MG63 (cell line): ENCODE measurements at regions not wholly inside any gene's neighbourhood (a gene's known extent, or its start where the extent isn't known, plus 50 kb on each side); places are given as distances from the start of the nearest gene placed in this dataset.
"Not testable (repeated sequence)": the region's sequence is repeated elsewhere in the genome, so short reads cannot be mapped to it uniquely, and the experiment has no call there.

ENCODE experiments used
- DNase-seq: peaks from one replicate; pipeline ENCODE4 v3.0.0-alpha.2; 2020
- H3K27me3 ChIP-seq: fragments of 250-450 bp; sonication (Bioruptor Pico); 2 replicates; pipeline ENCODE4 v1.5.1; 2020; ENCODE audit warnings: mild to moderate bottlenecking, moderate library complexity
- H3K36me3 ChIP-seq: fragments of 250-450 bp; sonication (Bioruptor Pico); 2 replicates; pipeline ENCODE4 v1.5.1; 2020; ENCODE audit warnings: mild to moderate bottlenecking, moderate library complexity
- H3K4me3 ChIP-seq: fragments of 250-450 bp; sonication (Bioruptor Pico); 2 replicates; pipeline ENCODE4 v1.5.1; 2020; ENCODE audit warnings: mild to moderate bottlenecking, moderate library complexity
- H3K9me3 ChIP-seq: fragments of 250-450 bp; sonication (Bioruptor Pico); 2 replicates; pipeline ENCODE4 v1.5.1; 2020; ENCODE audit warnings: mild to moderate bottlenecking, moderate library complexity

- H3K27me3 ChIP-seq: no peaks in the 10 kb centered on the region
- H3K4me3 ChIP-seq: no peak overlapping the region
- H3K9me3 ChIP-seq: no peaks in the 10 kb centered on the region
- no peak for DNase-seq
- H3K36me3 ChIP-seq: no peaks in the 10 kb centered on the region
Measured at GRCh38 chr14:53384536-53384935, 231.4 kb upstream of the DDHD1 start.

GRCh38 chr14:53384073-53384472 lies 230.9 kb upstream of the DDHD1 start:
- H3K4me3 ChIP-seq: no peak overlapping the region
- no peak for DNase-seq
- H3K27me3 ChIP-seq: no peaks in the 10 kb centered on the region
- H3K36me3 ChIP-seq: no peaks in the 10 kb centered on the region
- no peaks in the 10 kb centered on the region for H3K9me3 ChIP-seq

- no peak for DNase-seq
- Histone ChIP-seq H3K27me3 (no peaks in the 10 kb centered on the region), H3K4me3 (no peak overlapping the region), H3K9me3 (no peaks in the 10 kb centered on the region), H3K36me3 (no peaks in the 10 kb centered on the region)
Measured at GRCh38 chr14:53381895-53382294, 228.8 kb upstream of the DDHD1 start.

GRCh38 chr14:53380867-53381225 lies 227.7 kb upstream of the DDHD1 start:
- no peaks in the 10 kb centered on the region for H3K36me3 ChIP-seq
- H3K9me3 ChIP-seq: no peaks in the 10 kb centered on the region
- no peaks in the 10 kb centered on the region for H3K27me3 ChIP-seq
- no peak for DNase-seq
- no peak overlapping the region for H3K4me3 ChIP-seq

- no peak for DNase-seq
- Histone ChIP-seq H3K36me3 (no peaks in the 10 kb centered on the region), H3K27me3 (no peaks in the 10 kb centered on the region), H3K4me3 (no peak overlapping the region), H3K9me3 (no peaks in the 10 kb centered on the region)
Measured at GRCh38 chr14:53380052-53380866, 227.1 kb upstream of the DDHD1 start.

GRCh38 chr14:53378142-53378541 lies 225.0 kb upstream of the DDHD1 start:
- no peaks in the 10 kb centered on the region for H3K36me3 ChIP-seq
- H3K4me3 ChIP-seq: no peak overlapping the region
- no peaks in the 10 kb centered on the region for H3K27me3 ChIP-seq
- H3K9me3 ChIP-seq: no peaks in the 10 kb centered on the region
- DNase-seq: no peak

GRCh38 chr14:53376064-53376463 lies 222.9 kb upstream of the DDHD1 start:
- Histone ChIP-seq H3K27me3 (no peaks in the 10 kb centered on the region), H3K4me3 (no peak overlapping the region), H3K36me3 (no peaks in the 10 kb centered on the region), H3K9me3 (no peaks in the 10 kb centered on the region)
- DNase-seq: no peak

- Histone ChIP-seq H3K9me3 (no peaks in the 10 kb centered on the region), H3K27me3 (no peaks in the 10 kb centered on the region), H3K36me3 (no peaks in the 10 kb centered on the region), H3K4me3 (no peak overlapping the region)
- no peak for DNase-seq
Measured at GRCh38 chr14:53375599-53375998, 222.5 kb upstream of the DDHD1 start.

- Histone ChIP-seq H3K9me3 (no peaks in the 10 kb centered on the region), H3K27me3 (no peaks in the 10 kb centered on the region), H3K36me3 (no peaks in the 10 kb centered on the region), H3K4me3 (no peak overlapping the region)
- DNase-seq: no peak
Measured at GRCh38 chr14:53368711-53369201, 215.6 kb upstream of the DDHD1 start.

GRCh38 chr14:53368066-53368465 lies 214.9 kb upstream of the DDHD1 start:
- Histone ChIP-seq H3K27me3 (no peaks in the 10 kb centered on the region), H3K9me3 (no peaks in the 10 kb centered on the region), H3K36me3 (no peaks in the 10 kb centered on the region), H3K4me3 (no peak overlapping the region)
- no peak for DNase-seq

GRCh38 chr14:53367644-53368026 lies 214.5 kb upstream of the DDHD1 start:
- H3K36me3 ChIP-seq: no peaks in the 10 kb centered on the region
- no peaks in the 10 kb centered on the region for H3K9me3 ChIP-seq
- no peaks in the 10 kb centered on the region for H3K27me3 ChIP-seq
- no peak for DNase-seq
- no peak overlapping the region for H3K4me3 ChIP-seq

- H3K36me3 ChIP-seq: no peaks in the 10 kb centered on the region
- H3K9me3 ChIP-seq: no peaks in the 10 kb centered on the region
- H3K27me3 ChIP-seq: no peaks in the 10 kb centered on the region
- no peak overlapping the region for H3K4me3 ChIP-seq
- no peak for DNase-seq
Measured at GRCh38 chr14:53365486-53366130, 212.5 kb upstream of the DDHD1 start.

- H3K9me3 ChIP-seq, DNase-seq, H3K27me3 ChIP-seq, H3K4me3 ChIP-seq, H3K36me3 ChIP-seq: not testable (repeated sequence)
Measured at GRCh38 chr14:53362916-53363315, 209.8 kb upstream of the DDHD1 start.

- Histone ChIP-seq H3K27me3 (no peaks in the 10 kb centered on the region), H3K4me3 (no peak overlapping the region), H3K36me3 (no peaks in the 10 kb centered on the region), H3K9me3 (no peaks in the 10 kb centered on the region)
- DNase-seq: no peak
Measured at GRCh38 chr14:53360829-53361228, 207.7 kb upstream of the DDHD1 start.

GRCh38 chr14:53358166-53358565 lies 205.0 kb upstream of the DDHD1 start:
- DNase-seq: no peak
- Histone ChIP-seq H3K36me3 (no peaks in the 10 kb centered on the region), H3K27me3 (no peaks in the 10 kb centered on the region), H3K4me3 (no peak overlapping the region), H3K9me3 (no peaks in the 10 kb centered on the region)

GRCh38 chr14:53356361-53357150 lies 203.4 kb upstream of the DDHD1 start:
- H3K9me3 ChIP-seq: no peaks in the 10 kb centered on the region
- no peaks in the 10 kb centered on the region for H3K36me3 ChIP-seq
- no peaks in the 10 kb centered on the region for H3K27me3 ChIP-seq
- DNase-seq: no peak
- H3K4me3 ChIP-seq: no peak overlapping the region

- H3K9me3 ChIP-seq: no peaks in the 10 kb centered on the region
- H3K36me3 ChIP-seq: no peaks in the 10 kb centered on the region
- no peaks in the 10 kb centered on the region for H3K27me3 ChIP-seq
- H3K4me3 ChIP-seq: no peak overlapping the region
- DNase-seq: peak; percentile 78
Measured at GRCh38 chr14:53355581-53356112, 202.5 kb upstream of the DDHD1 start.
